ENCODE measurements at regions not wholly inside any gene's neighbourhood (a gene's known extent, or its start where the extent isn't known, plus 50 kb on each side); places are given as distances from the start of the nearest gene placed in this dataset.

DNA sequence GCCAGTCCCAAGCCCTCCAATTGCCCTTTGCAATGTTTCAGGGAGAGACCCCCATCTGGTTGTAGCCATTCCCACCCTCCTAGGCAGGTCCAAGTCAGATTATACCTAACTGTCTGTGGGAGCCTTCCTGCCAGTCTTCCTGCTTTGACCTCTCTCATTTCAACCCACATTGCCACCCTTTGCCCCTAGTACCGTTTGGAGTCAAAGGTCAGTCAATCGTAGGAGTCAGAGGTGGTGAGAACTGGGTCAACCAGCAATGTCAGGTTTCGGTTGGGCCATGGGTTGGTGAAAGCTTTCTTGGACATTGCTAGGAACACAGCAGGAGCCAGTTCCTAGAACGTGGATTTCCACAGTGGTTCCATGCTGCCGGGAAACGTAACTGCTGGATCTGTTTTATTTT, 269.4 kb upstream of the GHITM start:
- TF ChIP-seq CTCF (conservative IDR thresholded peaks at IDR 0.05; ENCODE audit: low read length) = no peak
- no peak for TF ChIP-seq EZH2phosphoT487 (IDR thresholded peaks at IDR 0.05; ENCODE audit: borderline replicate concordance)

All from Loucy (cell line).